SK-N-SH (cell line): ENCODE measurements at regions not wholly inside any gene's neighbourhood (a gene's known extent, or its start where the extent isn't known, plus 50 kb on each side); places are given as distances from the start of the nearest gene placed in this dataset.

Experiments used
- CTCF ChIA-PET: fragments of 300-600, 350-600 bp; formaldehyde crosslinking; extraction: SDS; loops from one replicate; lab custom pipeline; 2021; lab: Yijun Ruan, JAX
- POLR2A ChIA-PET: fragments of 350-600 bp; sonication (Branson Sonifier 250); formaldehyde crosslinking; extraction: SDS; loops from one replicate; lab custom pipeline; 2020; ENCODE audit warnings: antibody characterized with exemption, inconsistent platforms; lab: Yijun Ruan, JAX
- DNase-seq: peaks from one replicate; pipeline ENCODE4 v3.0.0; 2012
- H2AFZ ChIP-seq: fragments of 200-600 bp; sonication (generic); 2 replicates; pipeline ENCODE4 v1.8.1; 2016; ENCODE audit warnings: antibody characterized with exemption, mild to moderate bottlenecking, low read depth
- H3F3A ChIP-seq: fragments of 200-600 bp; sonication (generic); replicated peaks from 2 replicates; pipeline ENCODE3; 2016; ENCODE audit warnings: antibody characterized with exemption, mild to moderate bottlenecking; ENCODE audit not compliant: insufficient read depth
- H3K27ac ChIP-seq, 2 experiments: fragments of 200-500 bp in 1 of 2; fragments of 200-600 bp in 1 of 2; sonication (Bioruptor generic) in 1 of 2; sonication (generic), shearing (Covaris generic) in 1 of 2; 2 replicates each; pipeline versions ENCODE4 v1.5.1 to v1.6.1; 2014 to 2016; ENCODE audit warnings: low read depth in 2 of 2, inconsistent platforms in 1 of 2, low read length in 1 of 2, mild to moderate bottlenecking in 1 of 2, mixed read lengths in 1 of 2
- H3K27me3 ChIP-seq: fragments of 200-600 bp; sonication (generic), shearing (Covaris generic); 2 replicates; pipeline ENCODE4 v1.6.1; 2016; ENCODE audit warnings: mixed run types; ENCODE audit not compliant: insufficient read depth
- H3K36me3 ChIP-seq, 2 experiments: fragments of 200-500 bp in 1 of 2; fragments of 200-600 bp in 1 of 2; sonication (Bioruptor generic) in 1 of 2; sonication (generic) in 1 of 2; replicated peaks in 1 of 2; 2 replicates each; pipeline versions ENCODE3 to v1.5.1; 2014 to 2016; ENCODE audit warnings: low read length in 1 of 2, mild to moderate bottlenecking in 1 of 2; ENCODE audit not compliant: insufficient read depth in 2 of 2, control insufficient read depth in 1 of 2
- H3K4me1 ChIP-seq, 2 experiments: fragments of 200-500 bp in 1 of 2; fragments of 200-600 bp in 1 of 2; sonication (Bioruptor generic) in 1 of 2; sonication (generic), shearing (Covaris generic) in 1 of 2; 2 replicates each; pipeline versions ENCODE4 v1.5.1 to v1.6.1; 2014 to 2016; ENCODE audit warnings: low read depth in 1 of 2, low read length in 1 of 2, mixed run types in 1 of 2; ENCODE audit not compliant: insufficient read depth in 2 of 2, control insufficient read depth in 1 of 2
- H3K4me2 ChIP-seq: fragments of 200-600 bp; sonication (generic), shearing (Covaris generic); 2 replicates; pipeline ENCODE4 v1.6.1; 2017; ENCODE audit warnings: mixed run types
- H3K4me3 ChIP-seq, 2 experiments: fragments of 200-500 bp in 1 of 2; fragments of 200-600 bp in 1 of 2; sonication (Bioruptor generic) in 1 of 2; sonication (generic), shearing (Covaris generic) in 1 of 2; 2 replicates each; pipeline versions ENCODE4 v1.5.1 to v1.8.1; 2014 to 2016; ENCODE audit warnings: low read depth in 2 of 2, inconsistent platforms in 1 of 2, low read length in 1 of 2, mild to moderate bottlenecking in 1 of 2, mixed read lengths in 1 of 2, moderate library complexity in 1 of 2
- H3K79me2 ChIP-seq: fragments of 200-600 bp; sonication (generic); 2 replicates; pipeline ENCODE4 v1.8.1; 2017; ENCODE audit warnings: mild to moderate bottlenecking; ENCODE audit not compliant: insufficient read depth
- H3K9ac ChIP-seq: fragments of 200-600 bp; sonication (generic); 2 replicates; pipeline ENCODE4 v1.6.1; 2017; ENCODE audit warnings: mixed run types
- H3K9me2 ChIP-seq: fragments of 200-600 bp; sonication (generic); 2 replicates; pipeline ENCODE4 v1.6.1; 2017; ENCODE audit warnings: mixed run types
- H3K9me3 ChIP-seq: fragments of 200-600 bp; sonication (generic); 2 replicates; pipeline ENCODE4 v1.6.1; 2017; ENCODE audit warnings: mixed run types, mild to moderate bottlenecking, moderate library complexity
- H4K20me1 ChIP-seq: fragments of 200-600 bp; sonication (generic); 2 replicates; pipeline ENCODE4 v1.6.1; 2017; ENCODE audit warnings: mild to moderate bottlenecking, mixed run types; ENCODE audit not compliant: insufficient read depth
- CHD2 ChIP-seq: fragments of 150-350 bp; IDR thresholded peaks from 2 replicates; pipeline ENCODE4 v1.6.1; 2018; ENCODE audit warnings: low read length; ENCODE audit not compliant: partially characterized antibody
- ELF1 ChIP-seq: IDR thresholded peaks from 2 replicates; pipeline ENCODE4 v1.4.0; 2012
- EZH2phosphoT487 ChIP-seq: fragments of 200-600 bp; sonication (generic); IDR thresholded peaks from 2 replicates; pipeline ENCODE4 v1.6.1; 2017; ENCODE audit warnings: low read depth, mixed run types, mild to moderate bottlenecking, antibody characterized with exemption, moderate library complexity, borderline replicate concordance
- FOXJ3 ChIP-seq: sonication (generic); formaldehyde crosslinking; IDR thresholded peaks from 2 replicates; pipeline ENCODE4 v1.5.1; 2020; ENCODE audit warnings: mild to moderate bottlenecking, missing genetic modification reagents
- JUND ChIP-seq: IDR thresholded peaks from 2 replicates; pipeline ENCODE4 v1.4.0; 2012
- MXI1 ChIP-seq: IDR thresholded peaks from 2 replicates; pipeline ENCODE4 v1.6.1; 2012; ENCODE audit warnings: mild to moderate bottlenecking, low read depth, low read length, improper control_type of control experiment
- NFIC ChIP-seq: IDR thresholded peaks from 2 replicates; pipeline ENCODE4 v1.4.0; 2012; ENCODE audit warnings: borderline replicate concordance
- RCOR1 ChIP-seq: fragments of 150-350 bp; IDR thresholded peaks from 2 replicates; pipeline ENCODE4 v1.6.1; 2017; ENCODE audit warnings: antibody characterized with exemption, low read length
- RFX5 ChIP-seq: IDR thresholded peaks from 2 replicates; pipeline ENCODE4 v1.6.1; 2012; ENCODE audit warnings: mild to moderate bottlenecking, improper control_type of control experiment, low read length
- TCF12 ChIP-seq: IDR thresholded peaks from 2 replicates; pipeline ENCODE4 v1.4.0; 2012
- YY1 ChIP-seq: IDR thresholded peaks from 2 replicates; pipeline ENCODE4 v1.4.0; 2012; ENCODE audit warnings: low read depth, mild to moderate bottlenecking
- WGBS: methylation state at CpG from one replicate; pipeline ENCODE4 v1.1.6; 2017; ENCODE audit warnings: low lambda C conversion rate; 5-methylcytosine and 5-hydroxymethylcytosine counted together
- TF ChIP-seq, protein P1 (sequence below): fragments of 150-350 bp; IDR thresholded peaks from 2 replicates; pipeline ENCODE4 v1.6.1; 2017; ENCODE audit warnings: antibody characterized with exemption, low read length, low read depth, borderline replicate concordance
- TF ChIP-seq, protein P2 (sequence below): IDR thresholded peaks from 2 replicates; pipeline ENCODE4 v1.4.0; 2012; ENCODE audit warnings: low read depth
- TF ChIP-seq, protein P3 (sequence below): IDR thresholded peaks from 2 replicates; pipeline ENCODE4 v1.4.0; 2012; ENCODE audit warnings: low read depth, borderline replicate concordance

DNA sequence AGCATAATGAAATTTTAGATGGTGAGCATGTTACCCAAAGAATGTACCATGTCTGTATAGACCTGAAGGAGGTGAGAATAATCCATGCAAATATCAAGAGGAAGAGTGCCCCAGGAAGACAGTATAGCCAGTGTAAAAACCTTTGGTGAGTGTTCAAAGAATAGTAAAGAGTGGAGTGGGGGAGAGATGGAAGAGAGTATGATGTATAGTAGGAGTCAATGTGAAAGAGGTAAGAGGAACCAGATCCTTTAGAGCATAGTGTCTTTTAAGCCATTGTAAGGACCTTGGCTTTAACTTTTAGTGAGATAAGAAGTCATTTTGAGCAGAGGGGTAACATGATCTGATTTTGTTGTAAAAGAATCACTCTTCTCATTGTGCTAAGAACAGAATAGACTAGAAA is 1052.3 kb upstream of the ZEB2 start:
- no peaks in the 10 kb centered on the region for H3K79me2 ChIP-seq
- DNase-seq, result no peak
- H3F3A ChIP-seq, result no peaks in the 10 kb centered on the region
- H3K4me2 ChIP-seq, result no peak overlapping the region
- no peaks in the 10 kb centered on the region for H3K9me3 ChIP-seq
- no peak overlapping the region for H3K27ac ChIP-seq
- peaks cover 0 to 3% of the 10 kb centered on the region in 2 experiments; a peak in 2 of 4 replicates for H3K4me1 ChIP-seq
- no peak overlapping the region for H2AFZ ChIP-seq
- H3K36me3 ChIP-seq, result no peaks in the 10 kb centered on the region
- ChIA-PET CTCF (no interaction called here), POLR2A (no interaction called here)
- H3K27me3 ChIP-seq, result no peaks in the 10 kb centered on the region
- no peaks in the 10 kb centered on the region for H4K20me1 ChIP-seq
- TF ChIP-seq RFX5 (no peak), YY1 (no peak), RCOR1 (no peak), MXI1 (no peak), ELF1 (no peak)
- H3K9ac ChIP-seq, result no peak overlapping the region
- H3K9me2 ChIP-seq, result no peaks in the 10 kb centered on the region
- no peak overlapping the region for H3K4me3 ChIP-seq

DNA sequence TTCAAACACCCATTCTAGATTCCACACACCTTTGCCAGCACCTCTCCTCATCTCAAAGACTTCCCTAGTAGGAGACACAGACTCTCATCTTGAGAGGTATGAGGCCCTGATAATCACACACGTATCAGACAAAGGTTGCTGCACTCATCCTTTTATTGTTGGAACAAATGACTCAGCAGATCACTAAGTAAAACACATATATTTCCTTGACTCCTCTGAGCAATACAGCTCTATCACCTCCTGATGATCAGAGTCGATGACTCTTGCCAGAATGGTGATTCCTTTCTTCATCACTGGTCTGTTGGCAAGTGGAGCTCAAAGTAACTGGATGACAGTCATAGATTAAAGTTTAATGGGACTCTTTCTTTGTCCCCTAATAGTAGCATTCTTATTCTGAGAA is 1049.2 kb upstream of the ZEB2 start:
- no peak overlapping the region for H3K4me2 ChIP-seq
- no peak overlapping the region for H3K9ac ChIP-seq
- DNase-seq, result no peak

More for the DNA sequence above, 1049.2 kb upstream of the ZEB2 start:
- Histone ChIP-seq H2AFZ (no peak overlapping the region), H3F3A (no peaks in the 10 kb centered on the region), H3K4me1 (peaks cover 0 to 3% of the 10 kb centered on the region in 2 experiments; a peak in 2 of 4 replicates), H3K4me3 (no peak overlapping the region), H3K9me3 (no peaks in the 10 kb centered on the region), H4K20me1 (no peaks in the 10 kb centered on the region), H3K79me2 (no peaks in the 10 kb centered on the region)
- ChIA-PET CTCF (no interaction called here), POLR2A (no interaction called here)
- TF ChIP-seq TCF12 (no peak), EZH2phosphoT487 (no peak), FOXJ3 (CRISPR knock-in tag) (no peak), CHD2 (no peak), JUND (no peak), RFX5 (no peak), NFIC (no peak)
- TF ChIP-seq, protein P1, sequence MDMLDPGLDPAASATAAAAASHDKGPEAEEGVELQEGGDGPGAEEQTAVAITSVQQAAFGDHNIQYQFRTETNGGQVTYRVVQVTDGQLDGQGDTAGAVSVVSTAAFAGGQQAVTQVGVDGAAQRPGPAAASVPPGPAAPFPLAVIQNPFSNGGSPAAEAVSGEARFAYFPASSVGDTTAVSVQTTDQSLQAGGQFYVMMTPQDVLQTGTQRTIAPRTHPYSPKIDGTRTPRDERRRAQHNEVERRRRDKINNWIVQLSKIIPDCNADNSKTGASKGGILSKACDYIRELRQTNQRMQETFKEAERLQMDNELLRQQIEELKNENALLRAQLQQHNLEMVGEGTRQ, result no peak
- TF ChIP-seq, protein P2, sequence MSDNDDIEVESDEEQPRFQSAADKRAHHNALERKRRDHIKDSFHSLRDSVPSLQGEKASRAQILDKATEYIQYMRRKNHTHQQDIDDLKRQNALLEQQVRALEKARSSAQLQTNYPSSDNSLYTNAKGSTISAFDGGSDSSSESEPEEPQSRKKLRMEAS, result no peak
- TF ChIP-seq, protein P3, sequence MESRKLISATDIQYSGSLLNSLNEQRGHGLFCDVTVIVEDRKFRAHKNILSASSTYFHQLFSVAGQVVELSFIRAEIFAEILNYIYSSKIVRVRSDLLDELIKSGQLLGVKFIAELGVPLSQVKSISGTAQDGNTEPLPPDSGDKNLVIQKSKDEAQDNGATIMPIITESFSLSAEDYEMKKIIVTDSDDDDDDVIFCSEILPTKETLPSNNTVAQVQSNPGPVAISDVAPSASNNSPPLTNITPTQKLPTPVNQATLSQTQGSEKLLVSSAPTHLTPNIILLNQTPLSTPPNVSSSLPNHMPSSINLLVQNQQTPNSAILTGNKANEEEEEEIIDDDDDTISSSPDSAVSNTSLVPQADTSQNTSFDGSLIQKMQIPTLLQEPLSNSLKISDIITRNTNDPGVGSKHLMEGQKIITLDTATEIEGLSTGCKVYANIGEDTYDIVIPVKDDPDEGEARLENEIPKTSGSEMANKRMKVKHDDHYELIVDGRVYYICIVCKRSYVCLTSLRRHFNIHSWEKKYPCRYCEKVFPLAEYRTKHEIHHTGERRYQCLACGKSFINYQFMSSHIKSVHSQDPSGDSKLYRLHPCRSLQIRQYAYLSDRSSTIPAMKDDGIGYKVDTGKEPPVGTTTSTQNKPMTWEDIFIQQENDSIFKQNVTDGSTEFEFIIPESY, result no peak
- TF ChIP-seq, all 33 proteins: peak for 0
- no peaks in the 10 kb centered on the region for H3K27me3 ChIP-seq
- no peaks in the 10 kb centered on the region for H3K9me2 ChIP-seq
- H3K27ac ChIP-seq, result no peak overlapping the region
- H3K36me3 ChIP-seq, result no peaks in the 10 kb centered on the region
- 61% methylated on average over 2 of the region's 2 CpGs for WGBS
